ENCODE measurements at regions not wholly inside any gene's neighbourhood (a gene's known extent, or its start where the extent isn't known, plus 50 kb on each side); places are given as distances from the start of the nearest gene placed in this dataset.

GRCh38 chr7:104065491-104065890 lies 76.0 kb upstream of the RELN start:
- TF ChIP-seq CTCF (IDR thresholded peaks at IDR 0.05) (no peak), REST (IDR thresholded peaks at IDR 0.05; ENCODE audit: low read depth, low read length) (no peak), CHD2 (IDR thresholded peaks at IDR 0.05; ENCODE audit: low read length, partially characterized antibody) (no peak), TCF12 (IDR thresholded peaks at IDR 0.05) (no peak), EP300 (IDR thresholded peaks at IDR 0.05; ENCODE audit: borderline replicate concordance in 1 of 2, low read depth in 1 of 2, low read length in 1 of 2) (no peak), RAD21 (IDR thresholded peaks at IDR 0.05; ENCODE audit: low read length) (no peak), SIN3A (IDR thresholded peaks at IDR 0.05; ENCODE audit: borderline replicate concordance, low read depth, low read length) (no peak)
